ENCODE measurements at regions not wholly inside any gene's neighbourhood (a gene's known extent, or its start where the extent isn't known, plus 50 kb on each side); places are given as distances from the start of the nearest gene placed in this dataset.
A peak's percentile ranks its signal among the peaks of the same experiment; 100 is the strongest.

DNA sequence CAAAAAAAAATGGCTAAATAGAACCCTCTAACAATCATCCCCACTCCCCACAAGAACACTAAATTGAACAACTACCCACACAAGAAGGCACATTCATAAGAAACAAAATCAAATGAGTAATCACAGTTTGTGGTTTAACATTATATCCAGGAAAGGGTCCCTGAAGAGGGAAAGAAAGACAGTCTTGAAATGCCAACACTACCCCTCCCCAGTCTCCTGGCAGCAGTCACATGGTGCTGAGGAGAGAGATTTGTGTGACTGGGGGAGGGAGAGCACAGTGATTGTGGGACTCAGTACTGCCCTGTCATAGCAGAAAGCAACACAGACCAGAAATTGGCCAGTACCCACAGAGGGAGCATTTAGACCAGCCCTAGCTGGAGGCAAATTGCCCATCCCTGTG lies 443.7 kb upstream of the BTBD3 start:
- no peak overlapping the region for H3K4me3 ChIP-seq (ENCODE audit: low read depth, low read length)
- DNase-seq (ENCODE audit: low read depth): no peak
- TF ChIP-seq, protein P1, sequence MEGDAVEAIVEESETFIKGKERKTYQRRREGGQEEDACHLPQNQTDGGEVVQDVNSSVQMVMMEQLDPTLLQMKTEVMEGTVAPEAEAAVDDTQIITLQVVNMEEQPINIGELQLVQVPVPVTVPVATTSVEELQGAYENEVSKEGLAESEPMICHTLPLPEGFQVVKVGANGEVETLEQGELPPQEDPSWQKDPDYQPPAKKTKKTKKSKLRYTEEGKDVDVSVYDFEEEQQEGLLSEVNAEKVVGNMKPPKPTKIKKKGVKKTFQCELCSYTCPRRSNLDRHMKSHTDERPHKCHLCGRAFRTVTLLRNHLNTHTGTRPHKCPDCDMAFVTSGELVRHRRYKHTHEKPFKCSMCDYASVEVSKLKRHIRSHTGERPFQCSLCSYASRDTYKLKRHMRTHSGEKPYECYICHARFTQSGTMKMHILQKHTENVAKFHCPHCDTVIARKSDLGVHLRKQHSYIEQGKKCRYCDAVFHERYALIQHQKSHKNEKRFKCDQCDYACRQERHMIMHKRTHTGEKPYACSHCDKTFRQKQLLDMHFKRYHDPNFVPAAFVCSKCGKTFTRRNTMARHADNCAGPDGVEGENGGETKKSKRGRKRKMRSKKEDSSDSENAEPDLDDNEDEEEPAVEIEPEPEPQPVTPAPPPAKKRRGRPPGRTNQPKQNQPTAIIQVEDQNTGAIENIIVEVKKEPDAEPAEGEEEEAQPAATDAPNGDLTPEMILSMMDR (IDR thresholded peaks at IDR 0.05; ENCODE audit: insufficient read depth, low read depth, low read length, missing control alignments): no peak

GRCh38 chr20:11483697-11484096 lies 434.0 kb upstream of the BTBD3 start:
- TF ChIP-seq, protein P1 (IDR thresholded peaks at IDR 0.05; ENCODE audit: insufficient read depth, low read depth, low read length, missing control alignments): no peak
- DNase-seq (ENCODE audit: low read depth): peak; percentile 2

DNA sequence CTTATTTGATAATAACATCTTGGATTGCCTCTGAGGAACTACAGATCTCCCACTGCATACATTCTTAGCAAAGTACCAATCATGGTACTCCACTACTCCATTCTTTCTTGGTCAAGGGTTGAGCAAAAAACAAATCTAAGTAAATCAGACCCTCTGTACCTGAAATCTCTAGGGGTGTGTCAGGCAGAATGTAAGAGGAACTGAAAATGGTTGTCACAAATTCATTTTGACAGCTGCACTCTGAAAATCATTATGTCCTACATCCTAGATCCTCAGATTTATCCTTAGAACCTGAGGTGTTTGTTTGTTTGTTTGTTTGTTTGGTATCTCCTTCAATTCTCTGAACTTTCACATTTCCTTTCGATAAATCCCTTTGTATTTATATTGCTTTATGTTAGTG lies 433.2 kb upstream of the BTBD3 start:
- TF ChIP-seq, protein P1 (IDR thresholded peaks at IDR 0.05; ENCODE audit: insufficient read depth, low read depth, low read length, missing control alignments): no peak
- peak; percentile 25 for DNase-seq (ENCODE audit: low read depth)
- H3K4me3 ChIP-seq (ENCODE audit: low read depth, low read length): no peak overlapping the region

More at GRCh38 chr20:11483697-11484096, 434.0 kb upstream of the BTBD3 start:
- H3K4me3 ChIP-seq (ENCODE audit: low read depth, low read length): no peak overlapping the region

DNA sequence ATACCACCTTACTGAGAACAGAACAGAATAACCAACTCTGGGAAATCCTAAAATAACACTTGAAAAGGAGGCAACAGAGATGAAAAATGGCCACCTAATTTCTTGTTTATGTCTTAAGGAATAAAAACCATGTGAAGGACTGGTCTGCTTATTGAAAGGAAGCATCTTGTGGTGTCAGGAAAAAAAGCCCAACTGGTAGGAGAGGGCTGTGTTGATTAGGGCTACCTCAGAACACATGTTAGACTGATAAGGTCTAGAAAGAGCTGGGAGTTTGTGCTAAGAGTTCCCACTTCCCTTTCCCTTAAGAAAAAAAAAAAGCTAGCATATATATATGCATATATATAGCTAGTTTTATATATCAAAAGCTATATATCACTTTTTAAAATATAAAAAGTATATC lies 425.3 kb upstream of the BTBD3 start:
- DNase-seq (ENCODE audit: low read depth): no peak
- TF ChIP-seq, protein P1 (IDR thresholded peaks at IDR 0.05; ENCODE audit: insufficient read depth, low read depth, low read length, missing control alignments): no peak
- no peak overlapping the region for H3K4me3 ChIP-seq (ENCODE audit: low read depth, low read length)

DNA sequence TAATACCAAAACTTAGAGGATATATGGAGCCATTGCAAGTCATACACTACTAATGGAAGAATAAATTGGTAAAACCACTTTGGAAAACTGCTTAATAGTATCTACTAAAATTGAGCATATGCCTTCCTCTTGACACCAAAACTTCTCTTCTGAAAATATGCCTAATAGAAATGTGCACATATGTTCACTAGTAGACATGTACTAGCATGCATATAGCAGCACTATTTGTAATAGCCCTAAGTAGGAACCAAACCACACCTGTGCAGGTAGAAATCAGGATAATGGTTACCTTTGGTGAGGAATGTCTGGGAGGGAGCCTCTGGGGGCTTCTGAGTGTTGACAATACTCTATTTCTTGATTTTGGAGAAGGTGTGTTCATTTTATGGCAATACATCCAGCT lies 424.8 kb upstream of the BTBD3 start:
- DNase-seq (ENCODE audit: low read depth): no peak
- TF ChIP-seq, protein P1 (IDR thresholded peaks at IDR 0.05; ENCODE audit: insufficient read depth, low read depth, low read length, missing control alignments): no peak
- H3K4me3 ChIP-seq (ENCODE audit: low read depth, low read length): no peak overlapping the region

DNA sequence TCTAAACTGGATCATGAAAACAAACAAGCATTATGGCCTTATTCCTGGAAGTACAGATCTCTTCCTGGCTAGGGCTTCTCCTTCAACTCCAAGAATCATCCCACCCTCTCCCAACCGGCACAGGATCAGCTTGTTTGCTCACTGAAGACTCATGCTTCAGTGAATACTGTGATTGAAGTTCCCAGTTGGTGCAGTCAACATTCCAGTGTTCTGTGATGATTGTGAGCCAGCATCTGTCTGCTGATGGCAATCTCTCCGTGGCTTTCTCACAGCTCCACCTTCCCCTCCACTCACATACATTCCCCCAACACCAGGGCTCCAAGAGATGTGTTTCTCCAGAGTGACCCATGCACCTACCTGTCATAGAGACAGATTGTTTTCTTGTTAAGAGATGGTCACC lies 421.3 kb upstream of the BTBD3 start:
- H3K4me3 ChIP-seq (ENCODE audit: low read depth, low read length): no peak overlapping the region
- TF ChIP-seq, protein P1 (IDR thresholded peaks at IDR 0.05; ENCODE audit: insufficient read depth, low read depth, low read length, missing control alignments): no peak
- no peak for DNase-seq (ENCODE audit: low read depth)

GRCh38 chr20:11497545-11497944 lies 420.1 kb upstream of the BTBD3 start:
- H3K4me3 ChIP-seq (ENCODE audit: low read depth, low read length): no peak overlapping the region
- TF ChIP-seq, protein P1 (IDR thresholded peaks at IDR 0.05; ENCODE audit: insufficient read depth, low read depth, low read length, missing control alignments): no peak
- DNase-seq (ENCODE audit: low read depth): no peak
